ENCODE measurements at regions not wholly inside any gene's neighbourhood (a gene's known extent, or its start where the extent isn't known, plus 50 kb on each side); places are given as distances from the start of the nearest gene placed in this dataset.

DNA sequence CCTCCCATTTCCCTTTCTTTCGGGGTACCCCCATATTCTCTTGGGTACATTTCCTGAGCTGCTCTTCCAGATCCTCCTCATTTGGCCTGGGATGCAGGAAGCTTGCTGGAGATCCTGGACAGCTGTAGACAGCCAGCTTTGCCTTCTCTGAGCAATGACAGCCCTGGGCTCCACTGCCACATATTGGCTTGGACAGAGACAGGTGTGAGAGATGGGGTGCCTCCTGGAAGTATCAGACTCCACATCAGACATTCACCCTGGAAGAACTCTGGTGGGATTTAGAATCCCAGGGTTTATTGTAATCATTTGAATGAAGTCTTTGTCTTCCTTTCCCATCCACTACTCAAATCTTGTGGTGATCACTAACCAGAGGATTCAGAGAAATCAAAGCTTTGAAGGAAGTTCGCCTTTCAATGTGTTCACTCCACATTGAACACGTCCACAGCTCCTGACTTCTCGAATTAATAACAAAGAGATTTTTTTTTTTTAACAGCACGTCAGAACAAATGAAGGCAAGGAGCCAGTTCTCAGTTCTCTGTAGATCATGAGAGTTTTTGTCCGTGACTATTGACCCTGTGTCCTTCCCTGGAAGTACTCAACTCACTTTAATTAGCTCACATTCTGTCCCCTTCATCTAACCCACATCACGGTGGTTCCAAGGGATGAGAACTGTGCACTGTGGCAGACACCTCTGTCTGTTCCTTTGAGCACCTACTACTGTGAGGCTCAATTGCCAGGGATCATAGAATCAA lies 377.6 kb upstream of the TRIB2 start:
- TF ChIP-seq, protein P1, sequence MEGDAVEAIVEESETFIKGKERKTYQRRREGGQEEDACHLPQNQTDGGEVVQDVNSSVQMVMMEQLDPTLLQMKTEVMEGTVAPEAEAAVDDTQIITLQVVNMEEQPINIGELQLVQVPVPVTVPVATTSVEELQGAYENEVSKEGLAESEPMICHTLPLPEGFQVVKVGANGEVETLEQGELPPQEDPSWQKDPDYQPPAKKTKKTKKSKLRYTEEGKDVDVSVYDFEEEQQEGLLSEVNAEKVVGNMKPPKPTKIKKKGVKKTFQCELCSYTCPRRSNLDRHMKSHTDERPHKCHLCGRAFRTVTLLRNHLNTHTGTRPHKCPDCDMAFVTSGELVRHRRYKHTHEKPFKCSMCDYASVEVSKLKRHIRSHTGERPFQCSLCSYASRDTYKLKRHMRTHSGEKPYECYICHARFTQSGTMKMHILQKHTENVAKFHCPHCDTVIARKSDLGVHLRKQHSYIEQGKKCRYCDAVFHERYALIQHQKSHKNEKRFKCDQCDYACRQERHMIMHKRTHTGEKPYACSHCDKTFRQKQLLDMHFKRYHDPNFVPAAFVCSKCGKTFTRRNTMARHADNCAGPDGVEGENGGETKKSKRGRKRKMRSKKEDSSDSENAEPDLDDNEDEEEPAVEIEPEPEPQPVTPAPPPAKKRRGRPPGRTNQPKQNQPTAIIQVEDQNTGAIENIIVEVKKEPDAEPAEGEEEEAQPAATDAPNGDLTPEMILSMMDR (IDR thresholded peaks at IDR 0.05; ENCODE audit: low read depth, low read length), result no peak
- Histone ChIP-seq H3K4me3 (ENCODE audit: low read depth, low read length) (no peak overlapping the region), H3K27me3 (no peaks in the 10 kb centered on the region), H3K36me3 (no peaks in the 10 kb centered on the region), H3K4me1 (peaks cover 11% of the 10 kb centered on the region; the same call in 1 of the 2 replicates), H3K9me3 (peaks cover 2% of the 10 kb centered on the region; the same call in 1 of the 2 replicates)
- no peak for DNase-seq

DNA sequence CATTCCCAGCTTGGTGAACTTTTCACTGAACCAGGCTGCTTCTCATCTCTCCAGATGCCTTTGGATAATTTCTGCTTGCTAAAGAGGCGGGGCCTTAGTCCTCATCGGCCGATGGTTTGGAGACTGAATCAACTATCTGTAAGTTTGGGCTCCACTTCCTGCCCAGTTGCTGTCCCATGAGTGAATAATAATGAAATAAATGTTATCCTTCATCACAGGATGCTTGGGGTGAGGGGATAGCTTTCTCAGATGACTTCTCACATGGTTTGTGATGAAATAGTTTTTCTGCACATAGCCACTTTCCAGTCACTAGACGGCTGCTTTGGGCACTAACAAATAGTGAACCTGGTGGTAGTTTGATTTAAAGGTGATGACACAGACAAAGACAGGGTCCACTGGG lies 376.6 kb upstream of the TRIB2 start:
- Histone ChIP-seq H3K4me1 (peaks cover 7% of the 10 kb centered on the region; the same call in 1 of the 2 replicates), H3K9me3 (peaks cover 2% of the 10 kb centered on the region; the same call in 1 of the 2 replicates), H3K27me3 (no peaks in the 10 kb centered on the region), H3K36me3 (no peaks in the 10 kb centered on the region), H3K4me3 (ENCODE audit: low read depth, low read length) (no peak overlapping the region)
- no peak for DNase-seq
- TF ChIP-seq, protein P1 (IDR thresholded peaks at IDR 0.05; ENCODE audit: low read depth, low read length), result no peak

DNA sequence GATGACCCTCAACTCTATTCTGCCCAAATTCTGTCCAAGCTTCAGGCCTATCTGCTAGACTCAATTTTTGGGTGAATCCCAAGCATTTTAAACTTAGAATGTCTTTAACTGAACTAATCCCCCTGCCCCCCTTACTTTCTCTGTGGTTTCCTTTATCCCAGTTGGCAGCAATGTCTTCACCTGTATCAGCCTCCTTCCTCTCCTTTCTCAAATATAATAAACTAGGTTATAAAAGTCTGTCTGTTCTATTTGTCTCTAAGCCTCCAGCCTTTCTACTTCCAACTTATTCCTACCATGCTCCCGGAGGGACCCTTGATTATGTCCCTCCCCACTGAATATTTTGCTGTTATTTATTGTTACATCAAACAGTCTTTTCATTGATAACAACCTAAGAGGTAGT lies 375.5 kb upstream of the TRIB2 start:
- Histone ChIP-seq H3K27me3 (no peaks in the 10 kb centered on the region), H3K4me1 (peaks cover 7% of the 10 kb centered on the region; the same call in 1 of the 2 replicates), H3K36me3 (no peaks in the 10 kb centered on the region), H3K9me3 (peaks cover 2% of the 10 kb centered on the region; the same call in 1 of the 2 replicates), H3K4me3 (ENCODE audit: low read depth, low read length) (no peak overlapping the region)
- DNase-seq, result no peak
- TF ChIP-seq, protein P1 (IDR thresholded peaks at IDR 0.05; ENCODE audit: low read depth, low read length), result no peak

DNA sequence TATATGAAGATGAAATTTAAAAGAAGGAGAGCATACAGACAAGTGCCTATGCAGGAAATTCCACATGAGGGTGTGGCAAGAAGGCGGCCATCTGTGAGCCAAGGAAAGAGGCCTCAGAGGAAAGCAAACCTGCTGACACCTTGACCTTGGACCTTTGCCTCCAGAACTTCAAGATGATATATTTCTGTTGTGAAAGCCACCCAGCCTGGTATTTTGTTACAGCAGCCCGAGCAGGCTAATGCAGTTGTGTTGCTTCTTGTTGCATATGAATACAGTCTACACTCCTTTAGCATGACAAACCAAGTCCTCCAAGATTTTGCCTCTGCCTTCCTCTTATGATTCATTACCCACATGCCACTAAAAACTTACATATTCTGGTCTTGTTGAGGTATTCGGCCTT lies 374.8 kb upstream of the TRIB2 start:
- no peak overlapping the region for H3K4me3 ChIP-seq (ENCODE audit: low read depth, low read length)
- TF ChIP-seq, protein P1 (IDR thresholded peaks at IDR 0.05; ENCODE audit: low read depth, low read length), result no peak
- H3K9me3 ChIP-seq, result peaks cover 2% of the 10 kb centered on the region; the same call in 1 of the 2 replicates
- H3K36me3 ChIP-seq, result no peaks in the 10 kb centered on the region
- H3K4me1 ChIP-seq, result peaks cover 7% of the 10 kb centered on the region; the same call in 1 of the 2 replicates
- no peak for DNase-seq
- no peaks in the 10 kb centered on the region for H3K27me3 ChIP-seq

DNA sequence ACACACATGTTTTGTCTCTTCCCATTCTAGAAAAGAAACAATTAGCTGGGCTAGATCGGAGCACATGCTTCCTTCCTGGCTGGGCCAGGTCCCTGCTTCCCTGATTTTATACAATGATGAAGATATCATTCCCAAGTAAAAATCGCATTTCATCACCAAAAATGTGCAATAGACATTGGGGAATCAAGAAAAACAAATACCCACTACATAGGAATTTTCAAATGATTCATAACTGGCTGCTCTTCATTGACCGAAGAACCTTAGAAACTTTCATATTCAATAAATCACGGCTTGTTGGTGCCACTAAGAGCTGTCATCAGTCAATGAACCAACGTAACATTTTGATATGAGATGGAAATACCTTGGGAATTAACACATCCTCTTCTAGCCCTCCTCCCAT lies 373.6 kb upstream of the TRIB2 start:
- Histone ChIP-seq H3K4me1 (peaks cover 7% of the 10 kb centered on the region; the same call in 1 of the 2 replicates), H3K4me3 (ENCODE audit: low read depth, low read length) (no peak overlapping the region), H3K36me3 (no peaks in the 10 kb centered on the region), H3K27me3 (no peaks in the 10 kb centered on the region), H3K9me3 (peaks cover 2% of the 10 kb centered on the region; the same call in 1 of the 2 replicates)
- TF ChIP-seq, protein P1 (IDR thresholded peaks at IDR 0.05; ENCODE audit: low read depth, low read length), result no peak
- DNase-seq, result no peak

DNA sequence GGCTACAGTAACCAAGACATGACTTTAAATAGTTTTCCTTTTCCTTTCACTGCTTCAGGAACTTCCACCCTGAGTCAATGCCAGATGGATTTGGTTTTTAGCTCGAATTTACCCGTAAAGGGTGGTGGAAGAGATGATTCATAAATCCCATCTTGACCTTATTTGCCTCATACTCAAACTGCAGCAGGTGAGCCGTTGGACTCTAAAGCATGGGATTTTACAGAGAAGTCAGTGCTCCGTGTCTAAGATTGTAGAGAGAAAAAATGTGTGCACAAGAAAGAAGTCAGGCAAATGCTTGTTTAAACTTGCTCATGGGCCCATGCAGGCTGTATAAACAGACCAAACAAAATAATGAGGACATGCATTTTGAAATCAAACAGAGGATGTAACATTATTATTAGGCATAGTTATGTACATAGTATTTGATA lies 369.7 kb upstream of the TRIB2 start:
- TF ChIP-seq, protein P1 (IDR thresholded peaks at IDR 0.05; ENCODE audit: low read depth, low read length), result no peak
- no peak for DNase-seq

More for the DNA sequence above, 369.7 kb upstream of the TRIB2 start:
- Histone ChIP-seq H3K27me3 (no peaks in the 10 kb centered on the region), H3K36me3 (no peaks in the 10 kb centered on the region), H3K4me3 (ENCODE audit: low read depth, low read length) (no peak overlapping the region), H3K4me1 (peaks cover 15% of the 10 kb centered on the region), H3K9me3 (no peaks in the 10 kb centered on the region)

Data from BE2C (cell line).